Duodenal mucosa (tissue), 2 donors: ENCODE measurements at regions not wholly inside any gene's neighbourhood (a gene's known extent, or its start where the extent isn't known, plus 50 kb on each side); places are given as distances from the start of the nearest gene placed in this dataset.

Source experiments
- H3K27ac ChIP-seq: one replicate; pipeline ENCODE4 v1.7.0; 2013; ENCODE audit warnings: low read depth, low read length
- H3K27me3 ChIP-seq, 2 donors: one replicate each; pipeline ENCODE4 v1.7.0; 2013; ENCODE audit warnings: low read length in 2 of 2, control low read depth in 1 of 2; ENCODE audit not compliant: insufficient read depth in 2 of 2, control insufficient read depth in 1 of 2
- H3K36me3 ChIP-seq, 2 donors: one replicate each; pipeline ENCODE4 v1.7.0; 2013; ENCODE audit warnings: low read length in 2 of 2, control low read depth in 1 of 2; ENCODE audit not compliant: insufficient read depth in 2 of 2, control insufficient read depth in 1 of 2
- H3K4me1 ChIP-seq, 2 donors: one replicate each; pipeline ENCODE4 v1.7.0; 2013; ENCODE audit warnings: low read length in 2 of 2, control low read depth in 1 of 2; ENCODE audit not compliant: insufficient read depth in 2 of 2, control insufficient read depth in 1 of 2
- H3K4me3 ChIP-seq, 2 donors: one replicate each; pipeline ENCODE4 v1.7.0; 2013; ENCODE audit warnings: low read length in 2 of 2, low read depth in 1 of 2
- H3K9ac ChIP-seq, 2 donors: one replicate each; pipeline ENCODE4 v1.7.0; 2013; ENCODE audit warnings: low read length in 2 of 2, low read depth in 1 of 2
- H3K9me3 ChIP-seq, 2 donors: one replicate each; pipeline ENCODE4 v1.7.0; 2013; ENCODE audit warnings: low read length in 2 of 2, control low read depth in 1 of 2; ENCODE audit not compliant: control insufficient read depth in 1 of 2

GRCh38 chr2:13779996-13780395, 852.5 kb upstream of the LRATD1 start:
- Histone ChIP-seq H3K4me3 (no peak overlapping the region), H3K27ac (no peak overlapping the region), H3K9ac (no peak overlapping the region), H3K27me3 (no peaks in the 10 kb centered on the region), H3K36me3 (no peaks in the 10 kb centered on the region), H3K4me1 (no peaks in the 10 kb centered on the region), H3K9me3 (peaks cover 0 to 2% of the 10 kb centered on the region in 2 donors)

- no peak overlapping the region for H3K4me3 ChIP-seq
- no peak overlapping the region for H3K9ac ChIP-seq
- H3K4me1 ChIP-seq, result no peaks in the 10 kb centered on the region
- H3K9me3 ChIP-seq, result no peaks in the 10 kb centered on the region
- H3K27me3 ChIP-seq, result no peaks in the 10 kb centered on the region
- H3K27ac ChIP-seq, result no peak overlapping the region
- H3K36me3 ChIP-seq, result no peaks in the 10 kb centered on the region
Measured at GRCh38 chr2:13791019-13791547, 841.4 kb upstream of the LRATD1 start.

- Histone ChIP-seq H3K27me3 (no peaks in the 10 kb centered on the region), H3K9me3 (no peaks in the 10 kb centered on the region), H3K4me3 (no peak overlapping the region), H3K4me1 (no peaks in the 10 kb centered on the region), H3K9ac (no peak overlapping the region), H3K27ac (no peak overlapping the region), H3K36me3 (no peaks in the 10 kb centered on the region)
Measured at GRCh38 chr2:13806539-13806938, 826.0 kb upstream of the LRATD1 start.

- Histone ChIP-seq H3K27me3 (no peaks in the 10 kb centered on the region), H3K4me1 (no peaks in the 10 kb centered on the region), H3K27ac (no peak overlapping the region), H3K9ac (no peak overlapping the region), H3K36me3 (no peaks in the 10 kb centered on the region), H3K4me3 (no peak overlapping the region), H3K9me3 (no peaks in the 10 kb centered on the region)
Measured at GRCh38 chr2:13813236-13813635, 819.3 kb upstream of the LRATD1 start.

- Histone ChIP-seq H3K9me3 (no peaks in the 10 kb centered on the region), H3K4me1 (no peaks in the 10 kb centered on the region), H3K4me3 (no peak overlapping the region), H3K27me3 (no peaks in the 10 kb centered on the region), H3K36me3 (no peaks in the 10 kb centered on the region), H3K9ac (no peak overlapping the region), H3K27ac (no peak overlapping the region)
Measured at GRCh38 chr2:13818002-13818401, 814.5 kb upstream of the LRATD1 start.

GRCh38 chr2:13819896-13820295, 812.6 kb upstream of the LRATD1 start:
- no peaks in the 10 kb centered on the region for H3K36me3 ChIP-seq
- no peaks in the 10 kb centered on the region for H3K4me1 ChIP-seq

GRCh38 chr2:13821255-13821880, 811.1 kb upstream of the LRATD1 start:
- H3K27ac ChIP-seq, result no peak overlapping the region
- no peak overlapping the region for H3K9ac ChIP-seq
- H3K27me3 ChIP-seq, result no peaks in the 10 kb centered on the region
- no peaks in the 10 kb centered on the region for H3K4me1 ChIP-seq
- no peaks in the 10 kb centered on the region for H3K9me3 ChIP-seq
- no peaks in the 10 kb centered on the region for H3K36me3 ChIP-seq
- H3K4me3 ChIP-seq, result no peak overlapping the region

More at GRCh38 chr2:13819896-13820295, 812.6 kb upstream of the LRATD1 start:
- Histone ChIP-seq H3K9me3 (no peaks in the 10 kb centered on the region), H3K27ac (no peak overlapping the region), H3K4me3 (no peak overlapping the region), H3K9ac (no peak overlapping the region), H3K27me3 (no peaks in the 10 kb centered on the region)

GRCh38 chr2:13822365-13822764, 810.2 kb upstream of the LRATD1 start:
- Histone ChIP-seq H3K27me3 (no peaks in the 10 kb centered on the region), H3K4me3 (no peak overlapping the region), H3K27ac (no peak overlapping the region), H3K4me1 (no peaks in the 10 kb centered on the region), H3K36me3 (no peaks in the 10 kb centered on the region), H3K9ac (no peak overlapping the region), H3K9me3 (no peaks in the 10 kb centered on the region)

GRCh38 chr2:13826314-13826853, 806.1 kb upstream of the LRATD1 start:
- Histone ChIP-seq H3K4me3 (no peak overlapping the region), H3K27ac (no peak overlapping the region), H3K9ac (no peak overlapping the region), H3K4me1 (no peaks in the 10 kb centered on the region), H3K27me3 (no peaks in the 10 kb centered on the region), H3K9me3 (no peaks in the 10 kb centered on the region), H3K36me3 (no peaks in the 10 kb centered on the region)

- H3K4me3 ChIP-seq, result no peak overlapping the region
- H3K9ac ChIP-seq, result no peak overlapping the region
- no peaks in the 10 kb centered on the region for H3K9me3 ChIP-seq
- H3K27me3 ChIP-seq, result no peaks in the 10 kb centered on the region
- H3K27ac ChIP-seq, result no peak overlapping the region
- H3K36me3 ChIP-seq, result no peaks in the 10 kb centered on the region
- no peaks in the 10 kb centered on the region for H3K4me1 ChIP-seq
Measured at GRCh38 chr2:13858626-13859025, 773.9 kb upstream of the LRATD1 start.
